Panc1 (cell line): ENCODE measurements at regions not wholly inside any gene's neighbourhood (a gene's known extent, or its start where the extent isn't known, plus 50 kb on each side); places are given as distances from the start of the nearest gene placed in this dataset.

Experiments used
- CTCF ChIP-seq: fragments of 450-650 bp; IDR thresholded peaks from 2 replicates; pipeline ENCODE4 v1.5.1; 2017; ENCODE audit warnings: mild to moderate bottlenecking
- POLR2AphosphoS5 ChIP-seq: IDR thresholded peaks from 2 replicates; pipeline ENCODE4 v1.6.1; 2012; ENCODE audit warnings: mild to moderate bottlenecking, low read depth, low read length, moderate library complexity
- REST ChIP-seq, 2 experiments: IDR thresholded peaks; 2 replicates each; pipeline ENCODE4 v1.6.1; 2011 to 2012; ENCODE audit warnings: low read depth in 2 of 2, control low read depth in 1 of 2, low read length in 1 of 2, mild to moderate bottlenecking in 1 of 2, moderate library complexity in 1 of 2; ENCODE audit not compliant: insufficient read depth in 1 of 2
- SIN3A ChIP-seq: IDR thresholded peaks from 2 replicates; pipeline ENCODE4 v1.6.1; 2012; ENCODE audit warnings: low read depth, mild to moderate bottlenecking, low read length, moderate library complexity, borderline replicate concordance; ENCODE audit not compliant: insufficient read depth
- TCF7L2 ChIP-seq: IDR thresholded peaks from 2 replicates; pipeline ENCODE4 v1.6.1; 2011; ENCODE audit warnings: mild to moderate bottlenecking, low read depth, low read length, inconsistent platforms

- TF ChIP-seq CTCF (no peak), POLR2AphosphoS5 (no peak), REST (IDR thresholded peaks at IDR 0.05; ENCODE audit: insufficient read depth in 1 of 2, low read depth in 2 of 2, low read length in 1 of 2) (no peak), TCF7L2 (no peak), SIN3A (no peak)
Measured at GRCh38 chr4:178611062-178611461, 1168.8 kb upstream of the AGA start.
